GM19395 (cell line): ENCODE measurements at regions not wholly inside any gene's neighbourhood (a gene's known extent, or its start where the extent isn't known, plus 50 kb on each side); places are given as distances from the start of the nearest gene placed in this dataset.

Experiments used
- ATAC-seq: cut with Tn5 transposase; IDR thresholded peaks from one replicate; pipeline ENCODE4 v1.9.1; 2021; ENCODE audit warnings: mild to moderate bottlenecking, moderate library complexity; ENCODE audit not compliant: unreplicated experiment

DNA sequence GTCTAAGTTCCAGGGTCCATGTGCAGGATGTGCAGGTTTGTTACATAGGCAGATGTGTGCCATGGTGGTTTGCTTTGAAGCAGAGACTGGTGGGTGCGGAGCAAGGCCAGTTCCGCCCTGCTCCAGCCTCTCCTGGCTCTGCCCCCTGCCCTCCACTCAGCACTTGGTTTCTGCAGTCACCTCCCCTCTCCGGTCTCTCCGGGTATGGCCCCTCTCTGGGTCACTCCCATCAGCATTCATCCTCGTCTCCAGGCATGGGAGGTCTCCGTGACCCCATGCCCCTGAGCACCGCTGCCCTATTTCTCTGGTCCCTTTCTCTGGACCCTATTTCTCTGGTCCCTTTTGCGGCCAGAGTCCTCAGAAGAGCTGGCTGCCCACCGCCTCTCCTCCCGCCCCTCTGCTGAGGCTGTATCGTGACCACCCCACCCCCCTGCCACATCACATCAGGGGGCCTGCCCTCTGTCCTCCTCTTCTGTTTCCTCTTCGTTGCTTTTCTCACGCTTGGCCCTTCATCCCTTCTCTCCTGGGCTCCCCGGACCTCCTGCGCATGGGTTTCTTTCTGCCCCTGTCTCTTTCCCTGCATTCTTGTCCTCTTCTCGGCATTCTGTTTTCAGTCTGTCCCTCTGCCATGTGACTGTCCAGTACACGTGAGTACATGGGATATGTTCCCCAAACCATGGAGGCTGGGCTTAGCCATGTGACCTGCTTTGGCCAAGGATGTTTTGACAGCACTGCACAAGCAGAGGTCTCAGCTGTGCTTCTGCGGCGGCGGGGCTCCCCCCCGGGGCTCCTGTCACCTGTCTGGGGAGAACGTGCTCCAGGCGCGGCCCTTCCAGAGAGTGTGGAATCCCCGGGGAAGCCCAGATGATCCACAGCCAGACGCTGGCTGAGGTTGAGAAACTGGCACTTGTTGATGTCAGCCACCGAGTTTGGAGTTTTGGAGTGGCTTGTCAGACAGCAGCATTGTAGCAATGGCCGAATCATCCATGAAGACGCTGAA lies 54.4 kb upstream of the C1orf174 start:
- no peak for ATAC-seq

DNA sequence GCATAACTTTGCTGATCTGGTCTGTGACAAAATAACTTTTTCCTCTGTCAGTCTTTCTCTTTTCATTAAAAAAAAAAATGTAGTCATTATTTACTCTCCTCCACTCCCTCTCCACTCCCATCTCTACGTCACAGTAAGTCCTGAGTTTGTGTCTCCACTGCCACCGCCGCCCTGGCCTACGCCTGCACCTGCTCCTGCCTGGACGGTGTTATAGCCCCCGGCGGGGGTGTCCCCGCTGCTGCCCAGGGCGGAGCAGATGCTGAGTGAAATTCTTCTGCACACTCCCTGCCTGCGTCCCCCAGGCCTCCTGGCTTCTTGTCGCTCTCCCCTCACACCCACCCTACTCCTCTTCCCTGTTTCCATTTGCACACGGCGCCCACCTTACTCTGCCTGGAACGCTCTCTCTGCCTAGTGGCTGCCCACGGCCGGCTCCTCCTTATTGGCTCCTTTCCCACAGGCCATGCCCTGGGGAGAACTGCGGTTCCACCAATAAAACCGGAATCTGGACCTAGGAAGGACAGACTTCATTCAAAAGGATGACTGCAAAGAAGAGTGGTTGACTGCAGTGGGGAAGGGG lies 55.2 kb upstream of the C1orf174 start:
- no peak for ATAC-seq

DNA sequence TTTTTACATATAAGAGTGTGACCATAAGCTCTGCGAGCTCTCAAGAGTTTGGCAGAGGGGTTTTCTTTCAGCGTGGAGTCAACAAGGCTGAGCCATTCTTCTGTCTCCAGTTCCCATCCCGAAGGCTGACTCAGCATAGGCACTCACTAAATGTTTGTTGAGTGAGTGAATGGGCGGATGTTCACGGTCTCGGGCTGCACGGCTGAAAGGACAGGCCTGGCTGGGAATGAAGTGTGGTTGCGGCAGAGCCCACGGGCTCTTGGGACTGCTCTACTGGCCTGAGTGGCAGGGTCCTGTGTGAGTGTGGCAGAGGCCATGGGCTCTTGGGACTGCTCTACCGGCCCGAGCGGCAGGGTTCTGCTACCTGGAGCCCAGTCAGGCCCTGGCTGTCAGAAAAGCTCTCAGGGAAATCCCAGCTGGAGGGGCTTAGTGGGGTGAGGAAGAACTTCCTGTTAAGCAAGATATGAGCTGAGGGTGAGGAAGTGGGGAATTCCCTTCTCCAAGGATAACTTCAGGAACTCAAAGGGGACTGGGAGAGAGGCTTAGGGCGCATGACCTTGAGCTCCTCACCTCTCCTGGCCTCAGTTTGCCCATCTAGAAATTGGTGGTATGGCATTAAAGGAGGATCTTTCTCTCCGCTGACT lies 56.6 kb upstream of the C1orf174 start:
- ATAC-seq = no peak

DNA sequence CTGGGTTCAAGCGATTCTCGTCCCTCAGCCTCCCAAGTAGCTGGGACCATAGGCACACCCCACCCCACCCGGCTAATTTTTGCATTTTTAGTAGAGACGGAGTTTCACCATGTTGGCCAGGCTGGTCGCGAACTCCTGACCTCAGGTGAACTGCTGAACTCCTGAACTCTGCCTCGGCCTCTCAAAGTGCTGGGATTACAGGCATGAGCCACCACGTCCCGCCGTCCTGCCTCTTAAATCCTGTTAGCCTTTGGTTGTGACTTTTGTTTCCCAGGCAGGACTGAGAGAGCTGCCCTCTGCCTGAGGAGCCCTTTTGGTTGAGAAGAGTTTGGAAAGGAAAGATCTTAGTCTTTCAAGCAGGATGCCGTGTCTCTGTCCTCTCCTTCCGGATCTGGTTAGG lies 59.3 kb upstream of the C1orf174 start:
- no peak for ATAC-seq

DNA sequence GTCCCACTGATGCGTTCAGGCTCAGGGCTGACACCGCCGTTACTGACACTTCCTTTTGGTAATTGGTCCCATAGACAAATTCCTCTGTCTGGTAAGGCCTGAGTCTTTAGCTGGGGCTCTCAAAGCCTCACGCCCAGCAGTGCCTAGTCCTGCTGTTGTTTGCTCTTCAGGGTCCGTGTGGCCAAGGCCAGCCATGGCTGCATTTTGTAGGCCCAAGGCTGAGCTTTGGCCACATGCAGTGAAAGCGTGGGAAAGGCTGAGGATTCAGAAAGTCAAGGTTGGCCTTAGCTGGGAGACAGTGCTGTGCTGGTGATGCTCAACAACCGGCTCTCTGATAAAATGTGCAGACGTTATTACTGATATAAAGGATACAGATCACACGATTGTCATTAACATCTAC lies 63.5 kb upstream of the C1orf174 start:
- no peak for ATAC-seq

DNA sequence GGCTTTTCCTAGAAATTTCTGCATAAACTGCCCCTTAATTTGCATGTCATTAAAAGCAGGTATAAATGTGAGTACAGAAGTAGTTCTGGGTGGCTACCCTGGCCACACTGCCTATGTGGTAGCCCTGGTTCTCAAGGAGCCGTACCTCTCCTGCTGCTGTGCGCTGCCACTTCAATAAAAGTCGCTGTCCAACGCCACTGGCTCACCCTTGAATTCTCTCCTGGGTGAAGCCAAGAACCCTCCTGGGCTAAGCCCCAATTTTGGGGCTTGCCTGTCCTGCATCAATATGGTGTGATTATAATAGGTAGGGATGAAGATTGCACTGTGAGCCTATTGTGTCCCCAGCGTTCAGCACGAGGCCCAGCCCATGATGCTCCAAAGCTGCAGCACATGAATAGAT lies 65.6 kb upstream of the C1orf174 start:
- no peak for ATAC-seq

DNA sequence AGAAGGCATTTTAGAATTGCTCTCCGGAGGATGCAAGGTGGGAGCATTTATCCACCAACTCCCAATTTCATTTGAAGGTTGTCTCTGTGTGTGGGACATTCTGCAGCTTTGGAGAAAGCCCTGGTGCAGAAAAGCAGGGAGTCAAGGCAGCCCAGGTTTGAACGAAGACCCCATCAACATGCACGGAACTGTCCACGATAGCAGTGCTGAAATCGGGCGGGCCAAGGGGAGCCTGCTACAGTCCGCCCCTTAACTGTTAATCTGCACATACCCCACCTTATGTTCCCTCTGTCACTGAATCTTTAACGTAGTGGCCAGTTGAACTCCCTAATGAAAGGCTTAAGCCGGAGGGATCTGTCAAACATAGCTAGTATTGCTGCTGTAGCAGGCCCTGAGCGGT lies 68.8 kb upstream of the C1orf174 start:
- ATAC-seq = no peak

DNA sequence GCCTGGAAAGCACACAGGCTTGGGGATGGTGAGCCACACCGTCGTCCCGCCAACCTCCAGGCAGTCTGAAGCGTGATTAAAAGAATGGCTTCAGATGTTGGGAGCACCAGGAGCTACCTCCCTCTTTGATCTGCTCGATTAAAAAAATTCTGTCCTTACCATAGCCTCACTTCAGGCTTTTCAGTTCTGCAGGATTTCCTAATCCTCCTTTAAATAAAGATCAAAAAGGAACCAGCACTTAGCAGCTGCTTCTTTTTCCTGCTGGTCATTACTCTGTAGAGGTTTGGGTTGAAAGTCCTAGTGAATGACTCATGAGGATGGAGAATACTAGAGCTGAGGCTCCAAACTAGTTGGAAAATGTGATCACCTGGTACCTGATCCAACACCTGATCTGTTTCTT lies 71.9 kb upstream of the C1orf174 start:
- ATAC-seq = no peak

DNA sequence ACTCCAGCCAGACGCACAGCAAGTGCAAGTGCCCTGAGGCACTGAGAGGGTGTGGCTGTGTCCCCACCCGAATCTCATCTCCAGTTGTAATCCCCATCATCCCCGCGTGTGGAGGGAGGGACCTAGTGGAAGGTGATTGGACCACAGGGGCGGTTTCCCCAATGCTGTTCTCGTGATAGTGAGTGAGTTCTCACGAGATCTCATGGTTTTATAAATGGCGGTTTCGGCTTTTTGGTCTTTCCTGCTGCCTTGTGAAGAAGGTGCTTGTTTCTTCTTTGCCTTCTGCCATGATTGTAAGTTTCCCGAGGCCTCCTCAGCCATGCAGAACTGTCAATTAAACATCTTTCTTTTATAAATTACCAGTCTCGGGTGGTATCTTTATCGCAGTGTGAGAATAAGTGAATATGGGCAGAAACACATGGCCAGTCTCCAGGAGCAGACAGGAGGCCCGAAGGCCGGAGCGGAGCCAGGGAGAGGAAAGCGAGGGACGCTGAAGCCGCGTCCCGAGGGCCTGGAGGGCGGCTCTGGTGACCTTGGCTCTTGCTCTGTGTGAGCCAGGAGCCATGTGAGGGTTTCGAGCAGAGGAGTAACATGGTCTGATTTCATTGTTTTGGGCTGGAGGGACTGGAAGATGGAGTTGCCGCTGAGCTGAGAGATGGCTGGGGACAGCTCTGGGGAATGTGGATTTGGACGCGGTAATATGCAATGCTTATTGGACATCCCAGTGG lies 76.0 kb upstream of the C1orf174 start:
- no peak for ATAC-seq

DNA sequence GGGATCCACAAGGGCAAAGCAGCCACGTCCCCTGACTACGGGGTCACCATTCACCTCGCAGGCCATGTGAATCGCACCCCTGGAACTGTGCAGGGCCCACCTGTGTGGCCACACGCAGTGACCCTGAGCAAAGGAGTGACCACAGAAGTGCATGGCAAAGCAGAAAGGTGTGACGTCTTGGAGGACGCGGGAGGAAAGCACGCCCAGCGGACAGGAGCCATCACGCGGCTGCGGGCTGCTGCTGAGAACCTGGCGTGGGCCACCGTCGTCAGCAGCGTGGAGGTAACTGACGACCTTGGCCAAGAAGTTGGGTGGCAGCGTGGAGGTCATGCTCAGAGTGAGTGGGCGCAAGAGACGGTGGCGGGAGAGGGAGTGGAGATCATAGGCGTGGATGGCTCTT lies 76.7 kb upstream of the C1orf174 start:
- no peak for ATAC-seq

DNA sequence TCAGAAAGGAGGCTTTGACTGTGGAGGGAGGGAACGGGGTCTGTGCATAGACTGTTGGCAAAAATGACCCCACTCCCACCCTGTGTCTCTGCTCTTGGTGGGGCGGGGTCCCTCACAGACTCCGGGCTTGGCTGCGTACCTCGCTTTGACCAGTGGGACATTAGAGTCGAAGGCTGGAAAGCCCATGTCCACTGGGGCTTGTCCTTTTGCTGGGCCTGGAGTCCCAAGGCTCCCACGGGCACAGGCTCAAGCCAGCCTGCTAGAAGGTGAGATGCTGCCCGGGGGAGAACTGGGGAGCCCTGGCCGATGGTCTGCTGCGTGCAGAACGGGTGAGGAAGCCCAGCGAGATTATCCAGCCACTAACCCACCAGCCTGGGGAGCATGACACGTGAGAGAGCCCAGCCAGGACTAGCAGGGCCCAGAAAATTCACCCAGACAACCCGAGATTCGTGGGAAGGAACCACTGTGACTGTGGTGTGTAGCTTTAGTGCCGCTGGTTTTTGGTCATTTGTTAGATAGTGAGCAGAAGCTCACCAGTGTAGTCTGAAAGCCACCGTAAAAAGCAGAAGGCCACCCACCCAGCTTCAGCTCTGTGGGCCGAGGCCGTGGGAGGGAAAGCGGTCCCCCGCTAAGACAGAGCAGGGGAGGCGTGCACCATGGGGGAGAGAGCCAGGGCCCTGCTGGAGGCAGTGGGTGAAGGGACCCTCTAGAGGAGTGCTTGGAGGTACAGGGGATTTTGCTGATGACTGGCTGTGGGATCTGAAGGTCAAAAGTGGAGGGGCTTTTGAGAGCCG lies 78.3 kb upstream of the C1orf174 start:
- no peak for ATAC-seq

DNA sequence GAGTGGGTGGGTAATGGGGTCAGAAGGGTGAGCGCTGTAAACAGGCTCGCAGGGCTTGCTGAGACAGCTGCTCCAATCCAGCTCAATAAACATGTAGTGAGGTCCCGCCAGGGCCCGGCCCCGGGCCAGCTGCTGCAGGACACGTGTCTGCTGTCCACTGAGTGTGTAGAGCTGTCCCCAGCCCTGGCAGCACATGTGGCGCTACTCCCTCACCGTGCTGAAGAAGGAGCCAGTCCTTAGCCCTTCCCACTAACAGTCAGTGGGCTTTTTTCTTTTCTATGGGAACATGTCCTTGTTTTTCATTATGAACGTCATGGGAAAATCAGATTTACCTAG lies 78.9 kb upstream of the C1orf174 start:
- ATAC-seq = no peak

DNA sequence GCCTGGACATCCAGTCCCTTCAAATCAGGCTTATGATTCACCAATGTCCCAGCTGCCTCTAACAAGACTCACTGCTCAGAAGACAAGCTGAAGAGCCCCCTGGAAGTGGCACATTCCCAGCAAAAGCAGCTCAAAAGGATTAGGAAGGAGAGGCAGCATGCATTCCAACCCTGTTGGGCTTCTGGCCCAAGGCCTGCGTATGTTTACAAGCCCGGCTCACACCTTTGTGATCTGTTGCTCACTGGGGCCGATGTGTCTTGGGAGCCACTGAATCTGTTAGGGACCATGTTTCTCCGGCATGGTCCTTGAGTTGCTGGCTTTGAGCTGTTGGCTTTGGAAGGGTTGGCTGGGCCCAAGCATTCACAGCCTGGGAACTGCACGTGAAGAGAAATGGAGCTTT lies 81.2 kb upstream of the C1orf174 start:
- ATAC-seq = no peak

DNA sequence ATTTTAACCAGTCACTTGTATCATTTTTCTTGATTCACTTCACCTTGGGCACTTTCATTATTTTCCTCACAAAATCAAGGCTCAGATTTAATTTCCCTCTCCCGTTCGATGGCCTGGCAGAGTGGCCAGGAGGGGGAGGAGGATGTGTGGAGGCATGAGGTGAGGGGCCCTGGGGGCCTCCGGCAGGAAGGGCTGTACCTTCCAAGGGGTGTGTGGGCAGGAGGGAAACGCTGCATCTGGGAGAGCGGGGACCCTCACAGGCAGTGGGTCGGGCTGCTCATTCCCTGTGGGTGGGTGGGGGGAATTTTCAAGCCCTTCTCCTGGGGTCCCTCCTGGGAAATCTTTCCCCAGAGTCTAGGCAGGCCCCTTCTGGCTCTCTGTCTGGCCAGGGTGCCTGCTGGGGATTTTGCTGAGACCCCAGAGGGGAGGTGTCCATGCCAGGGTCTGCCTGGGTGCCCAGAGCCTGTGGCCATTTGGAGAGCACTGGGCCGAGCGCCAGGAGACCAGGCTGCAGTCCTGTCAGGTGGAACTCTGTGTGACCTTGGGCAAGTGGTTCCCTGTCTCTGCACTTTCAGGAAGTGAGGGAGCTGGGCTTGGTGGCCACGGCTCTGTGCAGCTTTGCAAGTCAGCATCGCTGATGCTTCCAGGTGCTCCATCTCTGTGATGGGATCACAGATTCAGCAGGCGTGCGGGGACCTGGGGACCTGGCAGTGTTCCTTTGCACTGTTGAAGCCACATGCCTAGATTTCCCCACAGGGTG lies 81.9 kb upstream of the C1orf174 start:
- ATAC-seq = no peak

DNA sequence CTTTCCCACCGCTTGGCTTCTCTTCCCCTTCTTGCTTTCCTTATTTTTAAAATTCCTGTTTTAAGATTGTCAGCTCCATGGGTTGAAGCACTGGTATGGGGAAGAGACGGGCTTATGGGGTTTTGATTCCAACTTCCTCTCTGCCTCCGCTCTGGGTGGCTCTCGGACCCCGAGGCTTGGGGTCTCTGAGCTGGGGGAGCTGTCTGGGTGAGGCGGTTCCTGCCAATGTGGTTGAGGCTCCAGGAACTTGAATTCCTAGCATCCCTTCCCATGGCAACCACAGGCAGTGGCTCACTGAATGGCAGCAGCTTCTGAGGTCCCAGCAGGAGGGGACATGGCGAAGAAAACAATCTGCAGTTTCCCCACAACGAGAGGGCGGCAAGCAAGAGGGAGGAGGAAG lies 83.1 kb upstream of the C1orf174 start:
- no peak for ATAC-seq

DNA sequence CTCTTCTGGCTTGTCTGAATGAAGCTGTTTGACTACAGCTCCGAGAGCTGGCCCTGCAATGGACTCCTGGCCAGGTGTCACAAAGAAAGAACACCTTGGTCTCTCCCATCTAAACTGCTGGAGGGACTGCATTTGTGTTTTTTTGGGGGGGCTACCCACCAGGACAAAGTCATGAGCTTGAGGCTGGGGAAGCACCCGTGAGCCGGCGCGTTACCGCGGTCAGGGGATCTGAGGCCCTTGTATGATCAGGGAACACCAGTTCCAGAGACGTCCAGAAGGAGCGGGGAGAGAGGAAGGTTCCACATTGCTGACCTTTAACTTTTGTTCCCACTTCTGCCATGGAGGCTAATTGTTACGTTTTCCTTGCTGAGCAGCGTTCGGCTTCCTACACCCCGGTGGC lies 84.5 kb upstream of the C1orf174 start:
- no peak for ATAC-seq

DNA sequence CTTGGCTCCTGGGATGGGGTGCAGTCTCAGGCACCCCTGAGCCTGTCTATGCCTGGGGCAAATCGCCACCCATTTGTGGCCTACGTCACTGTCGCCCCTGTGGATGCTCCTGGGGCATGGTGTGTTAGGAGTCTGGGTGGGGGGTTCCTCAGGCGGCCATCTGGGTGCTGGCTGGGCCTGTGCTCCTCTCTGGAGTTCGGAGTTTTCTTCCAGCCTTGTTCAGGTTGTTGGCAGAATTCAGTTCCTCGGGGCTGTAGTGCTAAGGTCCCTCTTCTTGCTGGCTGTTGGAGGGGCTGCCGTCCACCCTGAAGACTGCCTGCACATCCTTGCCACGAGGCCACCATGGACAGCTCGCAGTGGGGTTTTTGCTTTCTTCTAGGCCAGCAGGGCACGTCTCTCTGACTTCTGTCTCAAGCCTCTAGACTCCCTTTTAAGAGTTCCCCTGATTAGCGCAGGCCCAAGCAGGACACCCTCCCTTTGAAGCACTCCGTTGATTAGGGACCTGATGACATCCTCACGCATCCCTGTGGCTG lies 86.7 kb upstream of the C1orf174 start:
- no peak for ATAC-seq

DNA sequence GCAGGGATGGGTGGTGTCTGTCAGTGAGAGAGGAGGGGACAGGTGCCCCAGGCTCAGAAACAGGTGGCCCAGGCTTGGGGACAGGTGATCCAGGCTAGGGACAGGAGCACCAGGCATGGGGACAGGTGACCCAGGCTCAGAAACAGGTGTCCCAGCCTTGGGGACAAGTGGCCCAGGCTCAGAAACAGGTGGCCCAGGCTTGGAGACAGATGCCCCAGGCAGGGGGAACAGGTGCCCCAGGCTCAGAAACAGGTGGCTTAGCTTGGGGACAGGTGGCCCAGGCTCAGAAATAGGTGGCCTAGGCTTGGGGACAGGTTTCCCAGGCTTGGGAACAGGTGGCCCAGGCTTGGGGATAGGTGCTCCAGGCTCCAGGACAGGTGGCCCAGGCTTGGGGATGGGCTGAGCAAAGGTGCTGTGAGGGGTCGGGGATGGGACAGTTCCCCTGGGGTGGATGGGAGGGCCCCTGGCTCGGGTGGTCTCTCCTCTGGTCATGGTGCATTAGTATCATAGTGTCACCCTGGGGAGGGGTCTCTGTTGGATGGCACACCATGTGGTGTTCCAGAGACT lies 87.7 kb upstream of the C1orf174 start:
- no peak for ATAC-seq

DNA sequence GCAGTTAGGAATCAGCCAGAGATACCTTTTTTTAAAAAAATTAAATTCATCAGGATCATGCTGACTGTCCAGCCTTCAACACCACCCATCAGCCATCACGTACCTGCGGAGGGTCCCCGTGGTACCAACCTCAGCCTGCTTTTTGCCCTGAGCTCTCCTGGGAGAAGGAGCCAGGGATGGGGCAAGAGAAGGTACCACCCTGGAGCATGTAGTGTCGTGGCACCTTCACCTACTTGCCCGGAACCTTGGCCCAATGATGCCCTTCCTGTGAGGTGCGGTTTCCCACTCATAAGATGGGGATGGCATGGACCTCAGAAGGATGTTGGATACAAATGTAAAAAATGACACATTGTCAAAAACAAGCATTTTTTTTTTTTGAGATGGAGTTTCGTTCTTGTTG lies 88.4 kb upstream of the C1orf174 start:
- no peak for ATAC-seq
